Non-pigmented ciliary epithelial cell (primary cell): ENCODE measurements at regions not wholly inside any gene's neighbourhood (a gene's known extent, or its start where the extent isn't known, plus 50 kb on each side); places are given as distances from the start of the nearest gene placed in this dataset.

Source experiments
- DNase-seq: peaks from one replicate; pipeline ENCODE4 v3.0.0-alpha.2; 2010; ENCODE audit warnings: low read depth

GRCh38 chr5:103461243-103461642 lies 101.3 kb downstream of the NUDT12 start:
- DNase-seq = peak; percentile 82

GRCh38 chr5:103458497-103459040 lies 104.0 kb downstream of the NUDT12 start:
- no peak for DNase-seq

GRCh38 chr5:103456476-103456875 lies 106.1 kb downstream of the NUDT12 start:
- no peak for DNase-seq

GRCh38 chr5:103455796-103456195 lies 106.8 kb downstream of the NUDT12 start:
- no peak for DNase-seq

- no peak for DNase-seq
Measured at GRCh38 chr5:103454770-103455169, 107.8 kb downstream of the NUDT12 start.

- DNase-seq = no peak
Measured at GRCh38 chr5:103452666-103453065, 109.9 kb downstream of the NUDT12 start.

GRCh38 chr5:103452089-103452488 lies 110.5 kb downstream of the NUDT12 start:
- no peak for DNase-seq

GRCh38 chr5:103451261-103451660 lies 111.3 kb downstream of the NUDT12 start:
- no peak for DNase-seq

- peak; percentile 92 for DNase-seq
Measured at GRCh38 chr5:103450333-103451061, 112.1 kb downstream of the NUDT12 start.

GRCh38 chr5:103446813-103447212 lies 115.8 kb downstream of the NUDT12 start:
- no peak for DNase-seq

- no peak for DNase-seq
Measured at GRCh38 chr5:103445426-103446035, 117.1 kb downstream of the NUDT12 start.

GRCh38 chr5:103444333-103445038 lies 118.1 kb downstream of the NUDT12 start:
- no peak for DNase-seq

GRCh38 chr5:103442750-103443149 lies 119.8 kb downstream of the NUDT12 start:
- no peak for DNase-seq

- DNase-seq = no peak
Measured at GRCh38 chr5:103441523-103441922, 121.1 kb downstream of the NUDT12 start.

GRCh38 chr5:103439007-103439406 lies 123.6 kb downstream of the NUDT12 start:
- DNase-seq = no peak

- no peak for DNase-seq
Measured at GRCh38 chr5:103436656-103437055, 125.9 kb downstream of the NUDT12 start.

- no peak for DNase-seq
Measured at GRCh38 chr5:103436112-103436511, 126.5 kb downstream of the NUDT12 start.

- no peak for DNase-seq
Measured at GRCh38 chr5:103435136-103435889, 127.3 kb downstream of the NUDT12 start.

- DNase-seq = no peak
Measured at GRCh38 chr5:103434057-103434456, 128.5 kb downstream of the NUDT12 start.

- no peak for DNase-seq
Measured at GRCh38 chr5:103433211-103433610, 129.4 kb downstream of the NUDT12 start.

- DNase-seq = no peak
Measured at GRCh38 chr5:103428923-103429322, 133.7 kb downstream of the NUDT12 start.

- no peak for DNase-seq
Measured at GRCh38 chr5:103428411-103428871, 134.1 kb downstream of the NUDT12 start.
